ENCODE measurements at regions not wholly inside any gene's neighbourhood (a gene's known extent, or its start where the extent isn't known, plus 50 kb on each side); places are given as distances from the start of the nearest gene placed in this dataset.

DNA sequence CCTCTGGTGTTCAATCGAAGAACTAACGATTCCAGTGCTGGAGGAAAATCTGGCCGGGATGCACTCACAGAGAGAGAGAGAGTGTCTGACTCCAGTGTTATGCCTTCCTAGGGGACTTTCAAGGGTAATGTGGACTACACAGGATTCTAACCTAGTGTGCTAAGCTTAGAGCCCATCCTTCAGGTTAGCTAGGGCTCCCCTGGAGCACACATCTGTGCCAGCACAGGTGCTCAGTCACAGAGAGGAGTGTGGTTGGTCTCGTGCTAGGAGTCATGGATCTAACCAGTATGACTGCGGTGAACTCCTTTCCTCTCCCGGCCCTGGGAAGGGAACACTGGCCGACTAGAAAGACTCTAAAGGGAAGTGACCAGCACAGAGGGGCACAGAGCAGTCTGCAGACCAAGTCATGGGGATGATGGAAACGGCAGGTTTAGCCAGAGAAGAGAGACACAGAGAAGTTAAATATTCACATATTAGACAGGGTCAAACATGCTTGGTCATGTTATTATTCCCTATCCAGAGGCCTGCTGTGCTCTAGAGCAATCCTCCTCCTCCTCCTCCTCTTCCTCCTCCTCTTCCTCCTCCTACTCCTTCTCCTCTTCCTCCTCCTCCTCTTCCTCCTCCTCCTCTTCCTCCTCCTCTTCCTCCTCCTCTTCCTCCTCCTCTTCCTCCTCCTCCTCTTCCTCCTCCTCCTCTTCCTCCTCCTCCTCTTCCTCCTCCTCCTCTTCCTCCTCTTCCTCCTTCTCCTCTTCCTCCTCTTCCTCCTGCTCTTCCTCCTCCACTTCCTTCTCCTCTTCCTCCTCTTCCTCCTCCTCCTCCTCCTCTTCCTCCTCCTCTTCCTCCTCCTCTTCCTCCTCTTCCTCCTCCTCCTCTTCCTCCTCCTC lies 280.3 kb downstream of the XXYLT1 start:
- DNase-seq (no peak), ATAC-seq (no peak)
- intact Hi-C loops (cut with micrococcal nuclease), result no loop called here

DNA sequence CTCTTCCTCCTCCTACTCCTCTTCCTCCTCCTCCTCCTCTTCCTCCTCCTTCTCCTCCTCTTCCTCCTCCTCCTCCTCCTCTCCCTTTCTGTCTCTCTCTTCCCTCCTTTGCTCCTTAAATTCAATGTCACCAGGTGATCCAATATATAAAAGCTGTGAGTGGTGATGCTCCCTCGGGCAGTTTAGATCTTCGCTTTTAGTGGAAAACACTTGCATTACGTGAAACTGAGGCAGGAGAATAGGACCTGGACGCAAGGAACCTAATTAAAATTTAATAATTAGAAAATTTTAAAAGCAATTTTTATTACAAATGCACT lies 279.7 kb downstream of the XXYLT1 start:
- no peak for ATAC-seq
- DNase-seq, result no peak
- intact Hi-C loops (cut with micrococcal nuclease), result no loop called here

DNA sequence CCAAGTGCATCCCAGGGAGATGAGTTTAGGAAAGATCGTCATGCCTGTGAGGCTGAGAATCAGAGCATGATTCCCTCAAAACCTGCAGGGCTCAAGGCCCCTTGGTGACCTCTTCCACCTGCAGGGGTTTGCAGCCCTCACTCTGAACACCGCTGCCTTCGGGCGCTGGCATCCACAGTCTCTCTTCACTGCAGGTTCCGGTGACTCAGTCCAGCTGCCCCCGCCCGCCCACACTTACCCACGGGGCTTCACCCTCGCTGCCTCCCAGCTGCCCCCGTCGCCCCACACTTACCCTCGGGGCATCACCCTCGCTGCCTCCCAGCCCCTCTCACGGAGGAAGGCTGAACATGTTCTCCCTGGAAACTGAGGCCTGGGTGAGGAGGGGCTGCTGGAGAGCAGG lies 277.1 kb downstream of the XXYLT1 start:
- intact Hi-C loops (cut with micrococcal nuclease), result no loop called here
- DNase-seq (no peak), ATAC-seq (no peak)

- DNase-seq, result no peak
- intact Hi-C loops (cut with micrococcal nuclease), result no loop called here
- no peak for ATAC-seq
These were observed 276.4 kb downstream of the XXYLT1 start for GRCh38 chr3:194994551-194994981.

GRCh38 chr3:194995334-194995733 lies 275.6 kb downstream of the XXYLT1 start:
- ATAC-seq (no peak), DNase-seq (no peak)
- intact Hi-C loops (cut with micrococcal nuclease), result no loop called here

GRCh38 chr3:194995922-194996321 lies 275.0 kb downstream of the XXYLT1 start:
- no peak for DNase-seq
- intact Hi-C loops (cut with micrococcal nuclease), result no loop called here
- no peak for ATAC-seq

DNA sequence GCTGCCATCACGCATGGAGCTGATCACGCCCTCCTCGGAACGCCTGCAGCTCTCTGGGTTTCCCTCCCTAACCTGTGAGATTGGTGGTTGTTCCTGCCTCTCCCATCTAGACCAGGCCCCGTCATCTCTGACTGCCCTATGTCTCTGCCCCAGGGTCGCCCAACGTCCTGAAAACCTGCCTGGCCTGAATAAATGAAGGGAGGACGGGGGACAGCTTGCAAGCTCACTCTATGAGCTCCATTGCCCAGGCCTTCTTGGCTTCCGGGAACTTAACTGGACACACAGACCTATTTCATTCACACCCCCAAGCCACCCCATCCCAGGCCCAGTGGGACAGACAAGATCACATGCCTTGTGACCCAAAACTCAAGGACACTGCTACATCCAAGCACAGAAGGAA lies 274.2 kb downstream of the XXYLT1 start:
- ATAC-seq, result no peak
- no peak for DNase-seq
- intact Hi-C loops (cut with micrococcal nuclease), result no loop called here

DNA sequence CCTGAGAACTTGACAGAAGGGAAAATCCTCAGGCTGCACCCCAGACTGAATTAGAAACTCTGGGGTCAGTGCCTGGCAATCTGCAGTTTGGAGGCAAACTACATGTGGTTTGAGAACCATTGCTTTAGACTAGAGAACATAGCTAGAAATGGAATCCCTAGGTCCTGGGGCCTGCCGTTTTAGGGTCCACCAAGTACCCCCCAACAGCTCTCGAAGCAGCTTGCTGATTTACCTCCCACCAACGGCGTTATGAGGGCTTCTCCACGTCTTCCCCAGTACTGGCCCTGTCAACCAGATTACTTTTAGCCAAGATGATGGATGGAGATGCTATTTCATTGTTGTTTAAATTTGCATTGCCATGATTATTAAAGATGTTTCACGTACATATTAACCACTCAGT lies 272.5 kb downstream of the XXYLT1 start:
- ATAC-seq (no peak), DNase-seq (no peak)
- intact Hi-C loops (cut with micrococcal nuclease), result no loop called here

GRCh38 chr3:194998948-194999347 lies 272.0 kb downstream of the XXYLT1 start:
- intact Hi-C loops (cut with micrococcal nuclease), result no loop called here
- ATAC-seq, result no peak
- DNase-seq, result no peak

DNA sequence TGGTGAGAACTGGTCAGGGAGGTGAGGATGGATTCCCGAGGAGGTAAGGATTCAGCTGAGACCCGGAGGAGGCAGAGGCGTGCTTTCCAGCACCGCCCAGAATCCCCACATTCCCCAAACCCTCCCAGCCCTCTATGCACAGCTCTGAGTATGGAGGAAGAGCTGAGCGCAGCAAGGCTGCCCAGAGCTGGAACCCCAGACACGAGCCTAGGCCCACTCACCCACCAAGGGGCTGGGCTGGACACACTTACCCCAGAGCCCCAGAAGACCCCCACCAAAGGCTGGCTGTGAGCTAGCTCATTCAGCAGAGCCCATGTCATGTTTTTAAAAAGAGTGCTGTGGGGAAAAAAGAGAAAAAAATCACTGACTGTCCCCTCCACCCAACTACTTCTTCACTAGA lies 271.5 kb downstream of the XXYLT1 start:
- intact Hi-C loops (cut with micrococcal nuclease), result no loop called here
- no peak for ATAC-seq
- no peak for DNase-seq

GRCh38 chr3:195001261-195001660 lies 269.7 kb downstream of the XXYLT1 start:
- no peak for ATAC-seq
- intact Hi-C loops (cut with micrococcal nuclease), result loop anchor here (5.0 kb wide), 1 partner anchor 106 kb away; no protein-coding TSS in a partner anchor
- no peak for DNase-seq

- ATAC-seq (peak; percentile 64), DNase-seq (peak; percentile 80)
- intact Hi-C loops (cut with micrococcal nuclease), result loop anchor here (5.0 kb wide), 1 partner anchor 105 kb away; no protein-coding TSS in a partner anchor
These were observed 268.7 kb downstream of the XXYLT1 start for GRCh38 chr3:195001961-195002861.

GRCh38 chr3:195003006-195003892 lies 267.7 kb downstream of the XXYLT1 start:
- intact Hi-C loops (cut with micrococcal nuclease), result loop anchor here (5.0 kb wide), 1 partner anchor 104 kb away; no protein-coding TSS in a partner anchor
- ATAC-seq (peak; percentile 89), DNase-seq (peak; percentile 87)

DNA sequence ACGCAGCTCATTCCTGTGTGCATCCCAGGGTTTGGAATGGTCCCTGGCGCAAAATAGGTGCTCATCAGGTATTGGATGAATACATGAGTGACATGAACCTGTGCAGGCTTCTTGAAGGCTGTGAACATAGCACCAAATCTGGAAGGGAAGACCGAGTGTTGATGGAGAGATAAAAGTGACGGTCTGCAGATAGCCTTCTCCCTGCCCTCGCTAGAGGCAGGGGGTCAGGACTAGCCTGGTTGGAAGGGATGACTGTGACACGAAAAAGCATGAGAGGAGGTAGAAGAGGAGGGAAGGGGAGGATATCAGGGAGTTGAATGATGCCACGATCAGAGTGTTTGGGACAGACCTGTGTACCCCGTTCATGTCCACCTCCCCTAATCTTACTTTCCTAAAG lies 267.1 kb downstream of the XXYLT1 start:
- ATAC-seq, result no peak

GRCh38 chr3:195004512-195005250 lies 266.3 kb downstream of the XXYLT1 start:
- intact Hi-C loops (cut with micrococcal nuclease), result loop anchor here (5.0 kb wide), 1 partner anchor 103 kb away; no protein-coding TSS in a partner anchor
- DNase-seq, result no peak
- ATAC-seq, result no peak

More for the DNA sequence above, 267.1 kb downstream of the XXYLT1 start:
- no peak for DNase-seq
- intact Hi-C loops (cut with micrococcal nuclease), result loop anchor here (5.0 kb wide), 1 partner anchor 103 kb away; no protein-coding TSS in a partner anchor

GRCh38 chr3:195005251-195005620 lies 265.7 kb downstream of the XXYLT1 start:
- intact Hi-C loops (cut with micrococcal nuclease), result no loop called here
- no peak for ATAC-seq

DNA sequence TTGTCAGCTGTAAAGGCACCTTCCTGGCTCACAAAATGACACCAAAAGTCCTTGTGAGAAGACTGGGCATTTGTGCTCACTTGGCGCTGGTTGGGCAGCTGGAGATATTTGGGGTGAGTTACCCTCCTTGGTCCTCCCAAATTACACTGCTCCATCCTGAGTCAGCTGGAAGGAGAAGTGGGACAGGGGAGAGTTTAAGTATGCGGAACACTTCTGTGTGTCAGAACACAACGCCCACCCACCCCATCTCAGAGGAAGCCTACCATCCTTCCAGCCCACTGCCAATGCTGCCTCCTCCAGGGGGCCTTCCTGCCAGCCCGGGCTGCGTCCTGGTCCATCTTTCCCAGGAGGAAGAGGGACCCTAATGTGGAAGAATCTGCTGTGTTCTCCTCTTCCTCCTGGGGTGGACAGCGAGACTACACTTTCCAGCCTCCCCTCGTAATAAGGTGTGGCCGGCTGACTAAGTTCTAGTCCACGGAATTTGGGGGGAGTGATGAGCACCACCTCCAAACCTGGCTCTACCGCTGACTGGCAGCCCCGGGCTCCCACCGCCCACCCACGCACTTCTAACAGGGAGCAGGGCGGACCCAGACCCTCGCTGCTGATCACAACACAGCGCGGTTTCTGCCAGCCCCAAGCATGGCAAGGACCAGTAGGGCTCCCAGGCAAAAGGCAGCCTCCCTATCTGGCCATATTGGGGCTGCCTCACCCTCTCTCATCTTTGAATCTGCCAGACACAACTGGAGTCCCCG lies 265.0 kb downstream of the XXYLT1 start:
- DNase-seq (no peak), ATAC-seq (no peak)
- intact Hi-C loops (cut with micrococcal nuclease), result no loop called here

More at GRCh38 chr3:195005251-195005620, 265.7 kb downstream of the XXYLT1 start:
- DNase-seq, result no peak

- no peak for ATAC-seq
- intact Hi-C loops (cut with micrococcal nuclease), result no loop called here
These were observed 263.8 kb downstream of the XXYLT1 start for GRCh38 chr3:195007151-195007550.

More at GRCh38 chr3:195007151-195007550, 263.8 kb downstream of the XXYLT1 start:
- DNase-seq, result no peak
